K562 (cell line): ENCODE measurements at regions not wholly inside any gene's neighbourhood (a gene's known extent, or its start where the extent isn't known, plus 50 kb on each side); places are given as distances from the start of the nearest gene placed in this dataset.

Experiments used
- C11orf30 ChIP-seq: fragments of 450-650 bp; IDR thresholded peaks from 2 replicates; pipeline ENCODE4 v1.6.1; 2016; ENCODE audit warnings: low read depth, mild to moderate bottlenecking
- CREBBP ChIP-seq: IDR thresholded peaks from one replicate; pipeline ENCODE4 v1.6.1; 2012; ENCODE audit warnings: low read depth, mild to moderate bottlenecking, control low read depth, inconsistent platforms, low read length
- E2F8 ChIP-seq: fragments of 450-650 bp; IDR thresholded peaks from 2 replicates; pipeline ENCODE4 v1.7.1; 2018; ENCODE audit warnings: mild to moderate bottlenecking, low read depth; ENCODE audit not compliant: partially characterized antibody
- ETV1 ChIP-seq: fragments of 450-650 bp; conservative IDR thresholded peaks from 2 replicates; pipeline ENCODE4 v1.6.1; 2016; ENCODE audit warnings: missing genetic modification characterization, control low read depth, low read depth, missing compliant biosample characterization
- EWSR1 ChIP-seq: fragments of 450-650 bp; IDR thresholded peaks from 2 replicates; pipeline ENCODE4 v1.6.1; 2018; ENCODE audit warnings: borderline replicate concordance, mild to moderate bottlenecking, low read depth, moderate library complexity; ENCODE audit not compliant: partially characterized antibody
- HDAC6 ChIP-seq: IDR thresholded peaks from 2 replicates; pipeline ENCODE4 v1.6.1; 2012; ENCODE audit warnings: low read depth, mild to moderate bottlenecking, control low read depth, inconsistent platforms, low read length, moderate library complexity
- HMGXB4 ChIP-seq: sonication (generic); formaldehyde crosslinking; IDR thresholded peaks from 2 replicates; pipeline ENCODE4 v1.8.1; 2023; ENCODE audit warnings: mild to moderate bottlenecking, missing genetic modification reagents
- MYNN ChIP-seq, 2 experiments: sonication (generic); formaldehyde crosslinking in 1 of 2; IDR thresholded peaks; 2 replicates each; pipeline versions ENCODE4 v1.5.0 to v1.6.1; 2016 to 2020; ENCODE audit warnings: antibody characterized with exemption in 1 of 2, missing genetic modification reagents in 1 of 2
- NEUROD1 ChIP-seq: fragments of 150-350 bp; IDR thresholded peaks from 2 replicates; pipeline ENCODE4 v1.6.1; 2014; ENCODE audit warnings: borderline replicate concordance, low read length, low read depth; ENCODE audit not compliant: partially characterized antibody
- RAD21 ChIP-seq, 2 experiments: fragments of 250-450 bp in 1 of 2; fragments of 450-650 bp in 1 of 2; sonication (Bioruptor Pico) in 1 of 2; formaldehyde crosslinking in 1 of 2; IDR thresholded peaks in 1 of 2; conservative IDR thresholded peaks in 1 of 2; 2 replicates each; pipeline versions ENCODE4 v1.4.0 to v1.8.0; 2020 to 2022; ENCODE audit warnings: mild to moderate bottlenecking in 2 of 2, moderate library complexity in 1 of 2
- SMARCA5 ChIP-seq: fragments of 450-650 bp; IDR thresholded peaks from 2 replicates; pipeline ENCODE4 v1.6.1; 2016
- SPI1 ChIP-seq: IDR thresholded peaks from 2 replicates; pipeline ENCODE4 v1.6.1; 2011; ENCODE audit warnings: low read depth, low read length, control low read depth, borderline replicate concordance
- SREBF2 ChIP-seq: sonication (generic); formaldehyde crosslinking; IDR thresholded peaks from 2 replicates; pipeline ENCODE4 v1.4.0; 2020; ENCODE audit warnings: mild to moderate bottlenecking, missing genetic modification reagents
- ZNF384 ChIP-seq: IDR thresholded peaks from 2 replicates; pipeline ENCODE4 v1.6.1; 2012; ENCODE audit warnings: low read depth, low read length, improper control_type of control experiment
- ZNF696 ChIP-seq: fragments of 250-450 bp; sonication (Bioruptor Pico); conservative IDR thresholded peaks from 2 replicates; pipeline ENCODE4 v1.4.0; 2020; ENCODE audit warnings: mild to moderate bottlenecking, moderate library complexity
- TF ChIP-seq, protein P1 (sequence below): fragments of 200-800 bp; sonication (Bioruptor generic); IDR thresholded peaks from 2 replicates; pipeline ENCODE4 v1.6.1; 2016; ENCODE audit warnings: missing genetic modification characterization, missing compliant biosample characterization
- TF ChIP-seq, protein P2 (sequence below): IDR thresholded peaks from 3 replicates; pipeline ENCODE4 v1.6.1; 2011; ENCODE audit warnings: borderline replicate concordance, mild to moderate bottlenecking; ENCODE audit not compliant: insufficient read length, insufficient read depth

DNA sequence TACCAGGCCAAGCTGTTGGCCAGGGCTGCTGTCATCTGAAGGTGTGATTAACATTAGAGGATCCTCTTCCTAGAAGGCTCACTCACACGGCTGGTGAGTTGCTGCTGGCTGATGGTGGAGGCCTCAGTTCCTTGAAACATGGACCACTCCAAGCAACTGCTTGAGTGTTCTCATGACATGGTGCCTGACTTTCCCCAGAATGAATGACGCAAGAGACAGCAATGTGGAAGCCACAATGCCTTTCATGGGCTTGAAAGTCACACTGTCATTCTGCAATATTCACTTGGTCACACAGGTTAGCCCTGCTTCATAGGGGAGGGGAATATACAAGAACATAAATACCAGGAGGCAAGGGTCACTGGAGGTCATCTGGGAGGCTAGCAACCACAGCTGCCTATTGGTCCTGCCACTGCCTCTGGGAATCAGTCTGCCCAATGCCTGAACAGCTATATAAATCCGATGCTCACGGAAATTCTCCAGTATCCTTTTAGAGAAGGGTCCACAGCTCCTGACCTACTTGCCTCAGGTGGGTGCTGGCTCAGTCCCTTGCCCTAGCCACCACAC lies 97.1 kb upstream of the MAML3 start (continued):
- TF ChIP-seq EWSR1 (no peak), ZNF384 (no peak), ZNF696 (CRISPR knock-in tag) (no peak), RAD21 (CRISPR knock-in tag; conservative IDR thresholded peaks at IDR 0.05 in 1 of 2, IDR thresholded peaks at IDR 0.05 in 1 of 2) (no peak), HMGXB4 (no peak), SREBF2 (CRISPR knock-in tag) (no peak), SMARCA5 (no peak), E2F8 (no peak), HDAC6 (no peak), MYNN (IDR thresholded peaks at IDR 0.05) (no peak), MYNN (CRISPR knock-in tag; IDR thresholded peaks at IDR 0.05) (no peak), CREBBP (no peak), C11orf30 (no peak), ETV1 (tag) (0 out of 2 replicates have a peak, but pooled peaks have one; percentile 20), SPI1 (no peak), NEUROD1 (no peak)
- TF ChIP-seq, protein P1, sequence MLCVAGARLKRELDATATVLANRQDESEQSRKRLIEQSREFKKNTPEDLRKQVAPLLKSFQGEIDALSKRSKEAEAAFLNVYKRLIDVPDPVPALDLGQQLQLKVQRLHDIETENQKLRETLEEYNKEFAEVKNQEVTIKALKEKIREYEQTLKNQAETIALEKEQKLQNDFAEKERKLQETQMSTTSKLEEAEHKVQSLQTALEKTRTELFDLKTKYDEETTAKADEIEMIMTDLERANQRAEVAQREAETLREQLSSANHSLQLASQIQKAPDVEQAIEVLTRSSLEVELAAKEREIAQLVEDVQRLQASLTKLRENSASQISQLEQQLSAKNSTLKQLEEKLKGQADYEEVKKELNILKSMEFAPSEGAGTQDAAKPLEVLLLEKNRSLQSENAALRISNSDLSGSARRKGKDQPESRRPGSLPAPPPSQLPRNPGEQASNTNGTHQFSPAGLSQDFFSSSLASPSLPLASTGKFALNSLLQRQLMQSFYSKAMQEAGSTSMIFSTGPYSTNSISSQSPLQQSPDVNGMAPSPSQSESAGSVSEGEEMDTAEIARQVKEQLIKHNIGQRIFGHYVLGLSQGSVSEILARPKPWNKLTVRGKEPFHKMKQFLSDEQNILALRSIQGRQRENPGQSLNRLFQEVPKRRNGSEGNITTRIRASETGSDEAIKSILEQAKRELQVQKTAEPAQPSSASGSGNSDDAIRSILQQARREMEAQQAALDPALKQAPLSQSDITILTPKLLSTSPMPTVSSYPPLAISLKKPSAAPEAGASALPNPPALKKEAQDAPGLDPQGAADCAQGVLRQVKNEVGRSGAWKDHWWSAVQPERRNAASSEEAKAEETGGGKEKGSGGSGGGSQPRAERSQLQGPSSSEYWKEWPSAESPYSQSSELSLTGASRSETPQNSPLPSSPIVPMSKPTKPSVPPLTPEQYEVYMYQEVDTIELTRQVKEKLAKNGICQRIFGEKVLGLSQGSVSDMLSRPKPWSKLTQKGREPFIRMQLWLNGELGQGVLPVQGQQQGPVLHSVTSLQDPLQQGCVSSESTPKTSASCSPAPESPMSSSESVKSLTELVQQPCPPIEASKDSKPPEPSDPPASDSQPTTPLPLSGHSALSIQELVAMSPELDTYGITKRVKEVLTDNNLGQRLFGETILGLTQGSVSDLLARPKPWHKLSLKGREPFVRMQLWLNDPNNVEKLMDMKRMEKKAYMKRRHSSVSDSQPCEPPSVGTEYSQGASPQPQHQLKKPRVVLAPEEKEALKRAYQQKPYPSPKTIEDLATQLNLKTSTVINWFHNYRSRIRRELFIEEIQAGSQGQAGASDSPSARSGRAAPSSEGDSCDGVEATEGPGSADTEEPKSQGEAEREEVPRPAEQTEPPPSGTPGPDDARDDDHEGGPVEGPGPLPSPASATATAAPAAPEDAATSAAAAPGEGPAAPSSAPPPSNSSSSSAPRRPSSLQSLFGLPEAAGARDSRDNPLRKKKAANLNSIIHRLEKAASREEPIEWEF (CRISPR knock-in tag): no peak
- TF ChIP-seq, protein P2, sequence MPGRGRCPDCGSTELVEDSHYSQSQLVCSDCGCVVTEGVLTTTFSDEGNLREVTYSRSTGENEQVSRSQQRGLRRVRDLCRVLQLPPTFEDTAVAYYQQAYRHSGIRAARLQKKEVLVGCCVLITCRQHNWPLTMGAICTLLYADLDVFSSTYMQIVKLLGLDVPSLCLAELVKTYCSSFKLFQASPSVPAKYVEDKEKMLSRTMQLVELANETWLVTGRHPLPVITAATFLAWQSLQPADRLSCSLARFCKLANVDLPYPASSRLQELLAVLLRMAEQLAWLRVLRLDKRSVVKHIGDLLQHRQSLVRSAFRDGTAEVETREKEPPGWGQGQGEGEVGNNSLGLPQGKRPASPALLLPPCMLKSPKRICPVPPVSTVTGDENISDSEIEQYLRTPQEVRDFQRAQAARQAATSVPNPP: no peak
